ENCODE measurements at regions not wholly inside any gene's neighbourhood (a gene's known extent, or its start where the extent isn't known, plus 50 kb on each side); places are given as distances from the start of the nearest gene placed in this dataset.

- CTCF ChIA-PET: no interaction called here
- Histone ChIP-seq H3K27ac (ENCODE audit: low read length) (no peak overlapping the region), H3K4me3 (ENCODE audit: low read depth in 2 of 2, low read length in 2 of 2) (no peak overlapping the region), H3K27me3 (ENCODE audit: control insufficient read depth, insufficient read depth, low read length) (no peaks in the 10 kb centered on the region), H3K9me3 (ENCODE audit: control insufficient read depth, insufficient read depth, low read depth, low read length) (no peaks in the 10 kb centered on the region), H3K4me1 (ENCODE audit: control insufficient read depth, insufficient read depth, low read length) (no peaks in the 10 kb centered on the region), H3K36me3 (ENCODE audit: control insufficient read depth, insufficient read depth, low read length) (no peaks in the 10 kb centered on the region)
- DNase-seq (ENCODE audit: low read depth, low spot score) (no peak), ATAC-seq (no peak)
- POLR2A ChIA-PET: no interaction called here
- in situ Hi-C loops (cut with HindIII; ENCODE audit: low pct_unique_long_range_greater_than_20kb, low sequenced_read_pairs): no loop called here
- BruUV-seq (replicated peaks): no TSS peak
- TF ChIP-seq CTCF (IDR thresholded peaks at IDR 0.05): no peak
- TF ChIP-seq SIN3A (IDR thresholded peaks at IDR 0.05; ENCODE audit: borderline replicate concordance, insufficient read depth, low read depth, low read length): no peak
- no peak for TF ChIP-seq TCF7L2 (IDR thresholded peaks at IDR 0.05; ENCODE audit: low read depth, low read length)
- no peak for TF ChIP-seq POLR2AphosphoS5 (IDR thresholded peaks at IDR 0.05; ENCODE audit: low read depth, low read length)
- no peak for TF ChIP-seq REST (IDR thresholded peaks at IDR 0.05; ENCODE audit: insufficient read depth in 1 of 2, low read depth in 2 of 2, low read length in 1 of 2)
- intact Hi-C loops (cut with micrococcal nuclease; ENCODE audit: unreplicated experiment): no loop called here
Measured at GRCh38 chr1:208722592-208722991, 478.4 kb upstream of the PLXNA2 start.

- intact Hi-C loops (cut with micrococcal nuclease; ENCODE audit: unreplicated experiment): no loop called here
- Histone ChIP-seq H3K4me1 (ENCODE audit: control insufficient read depth, insufficient read depth, low read length) (no peaks in the 10 kb centered on the region), H3K4me3 (ENCODE audit: low read depth in 2 of 2, low read length in 2 of 2) (no peak overlapping the region), H3K36me3 (ENCODE audit: control insufficient read depth, insufficient read depth, low read length) (no peaks in the 10 kb centered on the region), H3K27ac (ENCODE audit: low read length) (no peak overlapping the region), H3K27me3 (ENCODE audit: control insufficient read depth, insufficient read depth, low read length) (no peaks in the 10 kb centered on the region), H3K9me3 (ENCODE audit: control insufficient read depth, insufficient read depth, low read depth, low read length) (no peaks in the 10 kb centered on the region)
- ATAC-seq (no peak), DNase-seq (ENCODE audit: low read depth, low spot score) (no peak)
- CTCF ChIA-PET: no interaction called here
- no TSS peak for BruUV-seq (replicated peaks)
- in situ Hi-C loops (cut with HindIII; ENCODE audit: low pct_unique_long_range_greater_than_20kb, low sequenced_read_pairs): no loop called here
- POLR2A ChIA-PET: no interaction called here
- TF ChIP-seq REST (IDR thresholded peaks at IDR 0.05; ENCODE audit: insufficient read depth in 1 of 2, low read depth in 2 of 2, low read length in 1 of 2): no peak
- TF ChIP-seq CTCF (IDR thresholded peaks at IDR 0.05): no peak
- no peak for TF ChIP-seq POLR2AphosphoS5 (IDR thresholded peaks at IDR 0.05; ENCODE audit: low read depth, low read length)
- no peak for TF ChIP-seq SIN3A (IDR thresholded peaks at IDR 0.05; ENCODE audit: borderline replicate concordance, insufficient read depth, low read depth, low read length)
- TF ChIP-seq TCF7L2 (IDR thresholded peaks at IDR 0.05; ENCODE audit: low read depth, low read length): no peak
Measured at GRCh38 chr1:208724079-208724478, 479.9 kb upstream of the PLXNA2 start.
